ENCODE measurements at regions not wholly inside any gene's neighbourhood (a gene's known extent, or its start where the extent isn't known, plus 50 kb on each side); places are given as distances from the start of the nearest gene placed in this dataset.

GRCh38 chr2:193808877-193809276 is 1614.1 kb upstream of the TMEFF2 start (continued):
- TF ChIP-seq SMAD5 (IDR thresholded peaks at IDR 0.05; ENCODE audit: low read depth), result no peak

- POLR2A ChIA-PET, result no interaction called here
- FAIRE-seq (no peak), ATAC-seq (no peak), DNase-seq (ENCODE audit: low read depth, low spot score) (no peak)
- BruUV-seq (replicated peaks), result no TSS peak
- Histone ChIP-seq H3K9me3 (replicated peaks; ENCODE audit: control insufficient read depth, insufficient read depth, low read length) (no peaks in the 10 kb centered on the region), H3K27me3 (replicated peaks in 1 of 2; ENCODE audit: control insufficient read depth in 2 of 2, insufficient read depth in 2 of 2, low read length in 1 of 2) (no peaks in the 10 kb centered on the region), H3K27ac (ENCODE audit: control insufficient read depth, insufficient read depth) (no peak overlapping the region), H2AFZ (ENCODE audit: control insufficient read depth, low read depth, low read length) (no peak overlapping the region), H3K4me1 (ENCODE audit: control insufficient read depth, insufficient read depth, low read length) (no peaks in the 10 kb centered on the region), H3K4me2 (ENCODE audit: control insufficient read depth, insufficient read depth) (no peak overlapping the region), H3K9ac (ENCODE audit: control insufficient read depth, insufficient read depth, low read length) (no peak overlapping the region), H3K79me2 (ENCODE audit: control insufficient read depth, insufficient read depth, low read length) (no peaks in the 10 kb centered on the region), H3K36me3 (ENCODE audit: control insufficient read depth in 2 of 2, insufficient read depth in 2 of 2, low read length in 1 of 2) (no peaks in the 10 kb centered on the region), H3K4me3 (no peak overlapping the region), H4K20me1 (ENCODE audit: control insufficient read depth, insufficient read depth) (no peaks in the 10 kb centered on the region)
- SMC1A ChIA-PET (ENCODE audit: uncharacterized antibody, unreplicated experiment), result no interaction called here
- TF ChIP-seq ZNF274 (IDR thresholded peaks at IDR 0.05; ENCODE audit: insufficient read depth, insufficient read length), result no peak
- TF ChIP-seq ZNF207 (IDR thresholded peaks at IDR 0.05; ENCODE audit: borderline replicate concordance), result no peak
- TF ChIP-seq SIX5 (IDR thresholded peaks at IDR 0.05; ENCODE audit: low read depth, low read length, severe bottlenecking), result no peak
- TF ChIP-seq MXI1 (IDR thresholded peaks at IDR 0.05; ENCODE audit: low read depth, low read length), result no peak
- no peak for TF ChIP-seq SIN3A (IDR thresholded peaks at IDR 0.05; ENCODE audit: low read depth, low read length)
- TF ChIP-seq SRF (IDR thresholded peaks at IDR 0.05; ENCODE audit: low read depth in 2 of 2, low read length in 2 of 2), result no peak
- TF ChIP-seq IKZF2 (IDR thresholded peaks at IDR 0.05), result no peak
- RAD21 ChIA-PET (ENCODE audit: unreplicated experiment), result no interaction called here
- WGBS (ENCODE audit: insufficient coverage, insufficient replicate concordance, low lambda C conversion rate, missing lambda C conversion rate), result 27% methylated on average over 6 of the region's 6 CpGs
- in situ Hi-C loops (cut with MboI) (no loop called here), intact Hi-C loops (cut with micrococcal nuclease; ENCODE audit: unreplicated experiment) (no loop called here)
- CTCF ChIA-PET, result interaction anchor here (0.6 kb wide), 1 partner anchor 776 kb away, joined by 3 read pairs; no protein-coding TSS in a partner anchor
Measured at GRCh38 chr2:193806088-193806774, 1611.5 kb upstream of the TMEFF2 start.

Data from GM12878 (cell line).